T-helper 1 cell (primary cell): ENCODE measurements at regions not wholly inside any gene's neighbourhood (a gene's known extent, or its start where the extent isn't known, plus 50 kb on each side); places are given as distances from the start of the nearest gene placed in this dataset.
"Not testable (repeated sequence)": the region's sequence is repeated elsewhere in the genome, so short reads cannot be mapped to it uniquely, and the experiment has no call there.

ENCODE experiments used
- DNase-seq, 5 donors: peaks; one replicate each; pipeline ENCODE4 v3.0.0-alpha.2; 2012 to 2020

GRCh38 chr1:60709426-60709825 is 372.9 kb upstream of the NFIA start:
- no peak for DNase-seq

- no peak for DNase-seq
Measured at GRCh38 chr1:60705026-60705425, 377.3 kb upstream of the NFIA start.

- no peak for DNase-seq
Measured at GRCh38 chr1:60703155-60703554, 379.2 kb upstream of the NFIA start.

- DNase-seq = no peak
Measured at GRCh38 chr1:60699325-60699724, 383.0 kb upstream of the NFIA start.

- no peak for DNase-seq
Measured at GRCh38 chr1:60697204-60697994, 385.0 kb upstream of the NFIA start.

GRCh38 chr1:60696512-60696911 is 385.8 kb upstream of the NFIA start:
- no peak for DNase-seq

GRCh38 chr1:60695716-60696171 is 386.6 kb upstream of the NFIA start:
- no peak for DNase-seq

GRCh38 chr1:60694980-60695379 is 387.4 kb upstream of the NFIA start:
- DNase-seq = no peak

GRCh38 chr1:60692031-60692430 is 390.3 kb upstream of the NFIA start:
- DNase-seq = no peak

- not testable (repeated sequence) for DNase-seq
Measured at GRCh38 chr1:60688221-60688620, 394.1 kb upstream of the NFIA start.

- DNase-seq = no peak
Measured at GRCh38 chr1:60681095-60681860, 401.1 kb upstream of the NFIA start.

GRCh38 chr1:60679524-60680375 is 402.6 kb upstream of the NFIA start:
- DNase-seq = no peak

- DNase-seq = no peak
Measured at GRCh38 chr1:60678802-60679201, 403.6 kb upstream of the NFIA start.

GRCh38 chr1:60678391-60678790 is 404.0 kb upstream of the NFIA start:
- no peak for DNase-seq

GRCh38 chr1:60672449-60672848 is 409.9 kb upstream of the NFIA start:
- DNase-seq = no peak

- DNase-seq = no peak
Measured at GRCh38 chr1:60670302-60670701, 412.1 kb upstream of the NFIA start.

GRCh38 chr1:60668585-60668984 is 413.8 kb upstream of the NFIA start:
- DNase-seq = no peak

- no peak for DNase-seq
Measured at GRCh38 chr1:60665311-60665710, 417.1 kb upstream of the NFIA start.

- DNase-seq = no peak
Measured at GRCh38 chr1:60664086-60664625, 418.2 kb upstream of the NFIA start.

- DNase-seq = no peak
Measured at GRCh38 chr1:60662486-60663044, 419.8 kb upstream of the NFIA start.

GRCh38 chr1:60657926-60658325 is 424.4 kb upstream of the NFIA start:
- no peak for DNase-seq

- no peak for DNase-seq
Measured at GRCh38 chr1:60655679-60656355, 426.5 kb upstream of the NFIA start.
